ACHN (cell line): ENCODE measurements at regions not wholly inside any gene's neighbourhood (a gene's known extent, or its start where the extent isn't known, plus 50 kb on each side); places are given as distances from the start of the nearest gene placed in this dataset.
"Not testable (repeated sequence)": the region's sequence is repeated elsewhere in the genome, so short reads cannot be mapped to it uniquely, and the experiment has no call there.

Experiments used
- DNase-seq: peaks from one replicate; pipeline ENCODE4 v3.0.0-alpha.2; 2015
- in situ Hi-C: cut with HindIII; loops from 2 replicates; pipeline ENCODE4 v1.10.0; 2017; ENCODE audit warnings: low sequenced_read_pairs, low pct_ligation_motif_present, low pct_unique_long_range_greater_than_20kb

DNA sequence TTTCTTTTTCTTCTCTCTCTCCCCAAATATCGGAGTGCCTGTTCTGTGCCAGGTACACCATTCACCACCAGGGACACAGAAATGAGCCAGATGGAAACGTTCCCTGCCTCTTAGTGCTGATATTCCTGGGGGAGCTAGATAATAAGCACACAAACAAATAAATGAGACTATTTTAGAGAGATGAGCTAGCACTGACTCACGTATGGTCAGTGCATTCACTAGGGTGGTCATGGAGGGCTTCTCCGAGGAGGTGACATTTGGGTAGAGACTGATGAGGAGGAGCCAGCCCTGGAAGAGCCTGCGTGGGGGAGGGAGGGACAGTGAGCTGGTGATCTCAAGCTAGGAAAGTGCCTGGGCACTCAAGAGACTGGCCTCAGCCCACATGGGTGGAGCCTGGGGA lies 252.3 kb upstream of the KCNG1 start:
- DNase-seq, result no peak
- in situ Hi-C loops, result no loop called here

DNA sequence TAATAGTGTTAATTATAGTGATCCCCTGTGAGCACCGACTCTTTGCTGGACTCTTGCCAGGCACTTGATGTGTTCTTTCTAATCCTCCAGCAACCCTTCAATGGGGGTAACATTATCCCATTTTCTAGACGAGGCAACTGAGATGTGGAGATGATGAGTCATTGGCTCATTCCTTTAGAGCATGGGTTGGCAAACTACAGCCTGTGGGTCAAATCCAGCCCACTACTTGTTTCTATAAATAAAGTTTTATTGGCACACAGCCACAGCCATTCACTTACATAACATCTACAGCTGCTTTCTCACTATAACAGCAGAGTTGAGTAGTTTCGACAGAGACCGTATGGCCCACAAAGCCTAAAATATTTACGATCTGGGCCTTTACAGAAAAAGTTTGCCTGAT lies 249.5 kb upstream of the KCNG1 start:
- in situ Hi-C loops, result no loop called here
- DNase-seq, result no peak

DNA sequence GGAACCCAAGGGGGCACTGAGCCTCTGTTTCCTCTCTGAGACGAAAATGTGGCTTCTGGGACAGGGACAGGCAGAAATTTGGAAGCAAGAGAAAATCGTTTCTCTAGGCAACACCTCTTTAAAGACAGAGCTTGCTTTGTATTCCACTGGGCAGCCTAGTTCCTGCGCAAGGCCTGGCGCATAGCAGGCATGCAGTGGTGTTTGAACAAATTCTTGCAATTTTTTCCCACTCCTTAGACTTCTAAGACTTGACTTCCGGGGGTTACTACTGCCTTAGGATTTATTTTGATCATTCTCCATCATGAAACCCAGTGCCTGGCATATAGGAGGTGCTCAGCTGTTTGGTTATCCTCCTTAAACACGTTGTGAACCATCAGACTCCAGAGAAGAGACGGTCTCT lies 249.0 kb upstream of the KCNG1 start:
- no peak for DNase-seq
- in situ Hi-C loops, result no loop called here

DNA sequence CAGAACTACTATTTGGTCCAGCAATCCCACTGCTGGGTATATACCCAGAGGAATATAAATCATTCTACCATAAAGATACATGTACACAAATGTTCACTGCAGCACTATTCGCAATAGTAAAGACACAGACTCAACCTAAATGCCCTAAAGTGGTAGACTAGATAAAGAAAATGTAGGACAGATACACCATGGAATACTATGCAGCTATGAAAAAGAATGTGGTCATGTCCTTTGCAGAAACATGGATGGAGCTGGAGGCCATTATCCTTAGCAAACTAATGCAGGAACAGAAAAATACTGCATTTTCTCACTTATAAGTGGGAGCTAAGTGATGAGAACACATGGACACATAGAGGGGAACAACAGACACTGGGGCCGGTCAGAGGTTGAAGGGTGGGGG lies 248.4 kb upstream of the KCNG1 start:
- DNase-seq, in situ Hi-C loops: not testable (repeated sequence)

DNA sequence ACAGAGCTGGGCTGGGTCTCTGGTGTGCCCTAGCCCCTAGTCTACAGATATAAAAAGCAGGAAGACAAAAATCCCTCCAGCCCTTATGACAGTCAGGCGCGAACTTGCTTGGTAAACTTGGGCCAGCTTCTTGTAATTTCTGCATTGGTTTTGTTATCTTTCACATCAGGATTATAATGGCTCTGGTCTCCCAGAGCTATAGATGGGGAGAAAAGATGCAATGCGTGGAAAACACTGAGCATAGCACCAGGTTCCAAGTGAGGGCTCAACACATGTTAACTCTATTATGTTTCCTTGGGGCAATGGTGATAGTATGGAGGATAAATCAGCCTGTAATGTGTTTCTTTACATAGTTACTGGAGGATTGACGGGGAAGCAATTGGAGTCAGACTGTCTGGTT lies 246.8 kb upstream of the KCNG1 start:
- DNase-seq, result no peak
- in situ Hi-C loops, result no loop called here

DNA sequence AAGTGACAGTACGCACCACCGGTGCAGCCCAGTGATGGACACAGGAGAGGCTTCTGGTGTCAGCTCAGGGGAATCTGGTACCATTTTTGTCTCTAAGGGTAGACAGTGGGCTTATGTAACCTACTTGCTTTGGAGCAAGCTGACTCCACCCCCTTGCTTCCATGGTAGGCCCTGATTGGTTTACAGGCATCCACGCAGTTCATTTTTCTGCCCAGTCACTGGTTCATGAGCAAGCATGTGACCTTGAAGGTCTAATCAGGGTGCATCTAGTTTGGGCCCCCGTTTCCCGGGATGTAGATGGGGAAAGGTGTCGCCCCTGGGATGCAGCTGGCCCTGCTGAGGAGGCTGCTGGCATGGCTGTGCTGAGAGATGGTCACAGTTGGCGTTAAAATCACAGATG lies 244.8 kb upstream of the KCNG1 start:
- in situ Hi-C loops, result no loop called here
- DNase-seq, result no peak

DNA sequence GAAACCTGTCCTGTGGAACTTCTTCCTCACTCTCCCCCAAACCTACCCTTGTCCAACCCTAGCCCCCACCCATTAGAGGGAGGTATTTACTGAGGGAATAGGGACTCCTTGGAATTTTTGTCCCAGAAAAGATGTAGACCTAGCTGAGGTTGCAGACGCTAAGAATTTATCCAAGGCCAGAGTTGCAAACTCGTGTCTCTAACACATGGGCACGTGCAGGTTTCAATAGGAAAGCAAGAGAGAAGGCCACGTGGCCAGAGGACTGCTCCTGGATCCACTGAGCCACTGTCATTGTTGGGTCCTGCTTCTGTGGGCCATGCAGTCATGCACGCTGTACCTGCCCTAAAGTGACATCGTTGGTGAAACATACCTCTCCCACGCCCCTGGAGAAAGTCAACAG lies 243.4 kb upstream of the KCNG1 start:
- in situ Hi-C loops, result no loop called here
- no peak for DNase-seq

DNA sequence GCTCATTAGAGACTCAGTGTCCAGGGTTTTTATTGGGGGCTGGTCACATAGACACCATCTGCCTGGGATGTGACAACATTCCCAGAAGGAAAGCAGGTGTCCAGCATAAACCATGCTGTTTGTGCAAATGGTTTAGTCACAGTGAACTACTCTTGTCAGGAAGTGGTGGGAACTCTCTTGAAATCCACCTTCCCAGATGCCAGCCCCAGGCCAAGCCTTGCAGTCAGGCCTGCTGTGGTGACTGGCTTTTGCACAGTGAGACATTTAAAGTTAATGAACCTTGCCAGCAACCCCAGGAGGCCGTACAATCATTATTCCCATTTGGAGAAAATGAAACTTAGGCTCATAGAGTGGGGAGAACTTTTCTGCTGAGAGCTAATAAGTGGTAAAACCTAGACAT lies 242.5 kb upstream of the KCNG1 start:
- DNase-seq, result no peak
- in situ Hi-C loops, result no loop called here

DNA sequence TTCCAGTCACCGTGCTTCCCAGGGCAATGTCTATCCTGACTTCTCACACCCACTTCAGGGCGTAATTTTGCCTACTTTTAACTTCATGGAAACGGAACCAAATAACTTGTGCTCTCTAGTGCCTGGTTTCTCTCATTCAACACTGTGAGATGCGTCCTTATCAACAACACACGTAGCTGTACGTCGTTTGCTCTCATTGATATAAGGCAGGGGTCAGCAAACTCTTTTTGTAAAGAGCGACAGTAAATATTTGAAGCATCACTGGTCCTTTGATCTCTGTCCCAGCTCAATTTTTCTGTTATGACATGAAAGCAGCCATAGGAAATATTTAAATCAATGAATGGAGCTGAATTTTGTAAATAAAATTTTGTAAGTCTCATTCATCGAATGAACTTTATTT lies 239.3 kb upstream of the KCNG1 start:
- DNase-seq, result no peak
- in situ Hi-C loops, result no loop called here

DNA sequence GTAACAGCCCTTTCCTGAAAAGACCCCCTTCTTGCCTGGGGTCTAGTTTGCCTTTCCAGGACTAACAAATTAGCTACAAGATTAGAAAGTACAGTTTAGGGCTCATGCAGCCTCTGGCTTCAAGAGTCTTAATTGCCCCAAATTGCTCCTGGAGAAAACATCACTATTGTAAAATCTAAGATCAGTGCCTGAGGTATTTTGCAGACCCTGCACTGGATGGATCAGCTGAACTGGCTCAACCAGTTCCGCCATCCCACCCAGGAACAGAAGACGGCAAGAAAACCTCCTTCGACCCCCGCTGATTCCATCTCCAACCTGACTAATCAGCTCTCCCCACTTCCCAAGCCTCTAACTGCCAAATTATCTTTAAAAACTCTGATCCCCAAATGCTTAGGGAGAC lies 236.5 kb upstream of the KCNG1 start:
- no peak for DNase-seq
- in situ Hi-C loops, result no loop called here

DNA sequence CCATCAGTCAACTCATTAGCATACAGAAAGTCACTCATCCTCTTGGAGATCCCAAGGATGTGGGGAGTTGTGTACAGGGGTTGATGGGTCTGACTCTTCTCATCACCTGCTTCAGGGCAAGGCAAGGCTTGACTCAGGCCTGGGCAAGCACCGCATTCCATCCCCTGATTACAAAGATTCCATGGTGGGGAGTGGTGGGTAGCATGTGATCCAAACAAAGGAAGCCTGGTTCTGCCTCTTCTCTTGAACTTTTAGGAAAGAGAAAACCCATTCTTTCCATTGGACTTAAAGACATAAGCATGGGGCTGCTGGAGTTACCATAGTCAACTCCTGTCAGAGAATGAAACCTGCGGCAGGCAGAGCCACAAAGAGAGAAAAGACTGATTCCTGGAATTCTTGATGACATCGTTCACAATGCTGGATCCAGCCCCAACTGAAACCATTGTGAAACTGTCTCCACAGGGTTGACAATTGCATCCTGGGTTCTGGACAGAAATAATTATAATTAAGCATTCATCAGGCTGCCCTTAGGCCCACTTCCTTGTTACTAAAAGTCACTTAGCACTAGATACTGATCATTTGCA lies 235.8 kb upstream of the KCNG1 start:
- DNase-seq, result no peak
- in situ Hi-C loops, result no loop called here

DNA sequence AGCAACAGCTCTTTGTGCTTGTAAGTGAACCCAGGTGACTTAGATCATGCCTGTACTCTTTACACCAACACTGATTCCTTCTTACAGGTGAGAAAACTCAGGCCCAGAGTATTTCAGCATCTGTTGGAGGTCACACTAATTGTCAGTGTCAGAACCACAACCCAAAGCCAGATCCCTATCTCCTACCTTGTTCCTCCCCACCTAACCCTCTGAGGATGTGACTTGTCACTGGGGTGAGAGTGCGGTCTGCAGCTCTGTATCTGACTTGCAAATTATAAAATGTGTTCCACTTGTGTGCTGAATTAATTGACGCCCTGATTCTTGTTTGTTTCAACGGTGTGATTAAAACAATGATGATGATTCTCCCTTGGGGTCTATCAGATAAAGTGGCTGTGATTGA lies 232.5 kb upstream of the KCNG1 start:
- in situ Hi-C loops, result no loop called here

DNA sequence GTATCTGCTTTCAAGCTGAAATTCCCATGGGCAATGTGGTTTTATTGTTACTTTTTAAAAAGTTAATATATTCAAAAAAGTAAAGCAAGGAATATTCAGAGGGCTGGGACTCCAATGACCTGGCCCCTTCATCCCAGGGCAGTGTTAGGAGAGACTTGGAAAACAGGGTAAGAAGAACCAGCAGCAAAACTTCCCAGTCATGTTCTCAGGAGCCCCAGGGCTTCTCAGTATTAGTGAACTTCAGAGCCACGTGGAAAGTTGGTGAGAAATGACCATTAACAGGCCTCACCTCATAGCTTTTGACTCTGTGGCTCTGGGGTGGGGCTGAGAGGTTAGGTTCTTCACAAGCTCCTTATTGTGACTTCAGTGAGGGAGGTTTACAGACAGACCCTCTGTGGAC lies 230.4 kb upstream of the KCNG1 start:
- in situ Hi-C loops, result no loop called here
- DNase-seq, result no peak

More for the DNA sequence above, 232.5 kb upstream of the KCNG1 start:
- DNase-seq, result no peak

DNA sequence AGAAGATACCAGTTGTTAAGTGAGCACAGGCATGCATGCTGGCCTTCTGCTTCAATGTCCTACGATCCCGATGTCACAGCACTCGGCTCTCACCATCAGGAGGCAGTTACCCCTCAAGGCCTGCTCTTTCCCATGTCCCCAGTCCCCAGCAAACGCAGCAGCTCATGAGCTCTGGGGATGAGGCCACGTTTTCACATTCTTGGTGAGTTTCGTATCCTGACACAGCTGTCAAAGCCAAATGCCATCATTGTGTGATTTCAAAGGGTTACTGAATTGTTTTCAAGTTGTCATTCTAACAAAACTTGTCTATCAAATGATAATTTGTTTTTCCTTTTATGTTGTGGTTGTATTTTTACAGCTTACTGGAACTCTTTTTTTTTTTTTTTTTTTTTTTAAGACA lies 226.9 kb upstream of the KCNG1 start:
- no peak for DNase-seq
- in situ Hi-C loops, result no loop called here

DNA sequence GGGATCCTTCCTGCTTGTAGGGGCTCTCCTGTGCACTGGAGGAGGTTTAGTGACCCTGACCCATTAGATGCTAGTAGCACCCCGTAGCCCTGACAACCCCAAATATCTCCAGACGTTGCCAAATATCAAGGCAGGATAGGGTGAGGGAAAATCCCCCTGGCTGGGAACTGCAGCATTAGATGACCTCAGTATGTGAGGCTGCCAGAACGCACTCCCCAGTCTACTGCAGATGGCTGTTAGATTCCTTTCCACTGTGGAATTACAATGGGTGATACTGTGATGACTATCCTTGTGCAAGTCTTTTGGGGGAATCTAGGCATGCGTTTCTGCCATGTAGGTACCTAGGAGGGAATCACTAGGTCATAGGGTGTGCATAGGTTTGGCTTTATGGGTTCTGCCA lies 226.3 kb upstream of the KCNG1 start:
- no peak for DNase-seq
- in situ Hi-C loops, result no loop called here

DNA sequence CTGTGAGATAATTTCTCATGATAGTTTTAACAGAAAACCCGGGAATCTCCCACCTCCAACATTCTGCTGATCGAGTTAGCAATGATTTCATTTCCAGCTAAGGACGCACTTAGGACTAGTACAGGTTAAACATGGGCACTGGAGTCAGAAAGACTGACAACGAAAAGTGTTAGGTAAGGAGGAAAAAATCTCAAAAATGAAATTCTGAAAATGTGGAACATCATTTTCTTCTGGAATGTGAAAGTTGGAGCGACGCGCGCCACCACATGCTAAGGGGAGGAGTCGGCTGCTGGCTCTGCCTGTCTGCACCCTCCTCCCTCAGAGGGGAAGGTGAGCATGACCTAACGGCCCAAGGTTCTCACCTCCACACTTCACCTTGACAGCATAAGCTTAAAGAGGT lies 221.6 kb upstream of the KCNG1 start:
- DNase-seq, result no peak
- in situ Hi-C loops, result no loop called here

DNA sequence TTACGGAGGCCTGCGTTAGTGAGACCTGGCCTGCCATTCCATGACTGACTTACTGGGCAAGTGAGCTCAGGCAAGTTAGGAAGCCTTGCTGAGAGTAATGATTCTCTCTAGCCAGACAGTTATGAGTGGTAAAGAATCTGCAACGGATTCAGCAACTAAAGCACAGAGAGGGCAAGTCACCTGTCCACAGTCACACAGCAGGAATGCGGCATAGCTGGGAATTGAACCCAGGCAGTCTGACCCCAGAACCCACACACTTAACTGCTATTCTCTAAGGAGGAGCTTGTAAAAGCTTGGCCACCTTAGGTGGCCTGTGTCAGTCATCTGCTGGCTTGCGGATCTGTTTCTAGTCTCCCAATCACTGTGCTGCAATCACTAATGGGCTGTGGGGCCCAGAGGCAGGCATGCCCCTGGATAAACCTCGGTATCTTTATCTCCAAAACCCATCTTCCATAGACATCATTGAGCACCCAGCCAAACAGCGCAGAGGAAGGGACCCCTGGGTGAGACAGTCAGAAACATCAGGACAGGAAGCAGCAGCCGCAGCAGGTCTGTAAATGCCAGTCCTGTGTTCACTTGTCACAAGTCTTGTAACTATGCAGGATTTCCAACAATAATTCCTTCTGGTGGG lies 215.9 kb upstream of the KCNG1 start:
- in situ Hi-C loops, result no loop called here
- DNase-seq, result no peak

DNA sequence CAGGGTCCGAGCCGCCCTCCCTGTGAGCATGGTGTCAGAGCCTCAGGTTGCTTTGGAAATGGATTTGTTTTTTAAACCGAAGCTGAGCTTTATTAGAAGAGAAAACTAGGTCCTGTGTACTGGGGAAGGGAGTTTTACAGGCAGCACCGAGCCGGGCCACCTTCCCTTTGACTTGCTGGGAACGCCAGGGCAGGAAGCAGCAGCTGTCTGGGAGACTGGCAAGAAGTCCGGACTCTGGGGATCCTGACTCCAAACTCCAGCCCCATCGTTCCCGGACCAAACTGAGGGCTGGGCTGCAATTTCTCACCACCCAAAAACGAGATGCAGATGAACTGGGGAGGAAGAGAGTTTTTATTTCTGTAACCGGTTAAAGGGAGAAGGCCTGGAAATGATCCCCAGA lies 214.9 kb upstream of the KCNG1 start:
- no peak for DNase-seq
- in situ Hi-C loops, result no loop called here

DNA sequence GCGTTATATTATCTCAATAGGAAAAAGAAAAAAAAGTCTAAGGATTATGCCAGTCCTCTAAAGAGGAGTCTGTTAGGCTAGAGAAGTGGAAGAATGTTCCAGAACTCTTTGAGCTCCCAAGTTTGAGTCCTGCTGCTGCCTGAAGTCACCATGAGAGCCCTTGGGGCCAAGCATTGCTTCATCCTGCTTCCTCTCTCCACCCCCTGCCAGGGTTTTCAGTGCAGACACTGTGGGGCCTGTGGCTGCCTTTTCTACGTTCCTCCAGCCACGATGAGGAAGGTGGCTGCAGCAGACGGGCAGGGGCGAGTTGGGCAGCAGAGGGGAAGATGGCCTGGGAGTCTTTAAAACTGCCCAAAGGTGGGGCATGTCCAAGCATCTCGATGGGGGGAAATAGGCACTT lies 214.4 kb upstream of the KCNG1 start:
- in situ Hi-C loops, result no loop called here
- no peak for DNase-seq

DNA sequence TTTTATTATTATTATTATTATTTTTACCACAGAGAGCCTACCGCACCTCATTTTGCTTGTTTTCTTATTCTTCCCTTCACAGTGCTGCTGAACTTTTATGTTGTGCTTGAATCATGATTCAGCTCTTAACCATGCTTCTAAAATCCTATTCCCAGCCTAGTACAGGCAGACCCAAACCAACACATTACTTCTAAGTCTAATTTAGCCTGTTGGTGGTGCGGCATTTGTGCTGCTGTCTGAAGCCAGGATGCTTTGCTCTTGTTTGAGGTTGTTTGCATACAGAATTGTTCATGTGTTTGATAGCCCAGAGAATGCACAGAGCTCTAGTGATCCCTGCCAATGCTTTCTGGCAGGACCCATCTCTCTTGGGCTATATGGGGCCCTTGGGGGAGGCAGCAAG lies 213.5 kb upstream of the KCNG1 start:
- in situ Hi-C loops, result no loop called here
- DNase-seq, result no peak

DNA sequence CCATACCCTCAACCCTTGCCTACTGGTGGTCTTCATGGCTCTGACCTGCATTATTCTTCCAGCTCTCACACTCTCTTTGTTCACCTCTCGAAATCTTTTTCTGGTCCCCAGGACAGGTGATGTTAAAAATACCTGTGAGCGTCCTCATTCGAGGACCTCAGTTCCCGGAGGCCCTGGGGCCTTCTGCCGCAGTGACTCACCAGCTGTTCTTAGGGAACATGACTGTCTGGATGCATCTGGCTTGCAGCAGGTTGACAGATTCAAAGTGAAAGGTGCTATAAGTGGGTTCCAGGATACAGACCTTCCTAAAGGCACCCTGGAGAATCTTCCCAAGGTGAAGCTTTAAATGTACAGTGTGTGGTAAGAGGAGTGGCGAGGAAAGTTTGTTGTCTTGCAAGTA lies 210.4 kb upstream of the KCNG1 start:
- no peak for DNase-seq
- in situ Hi-C loops, result no loop called here
